Tibial nerve (tissue), 4 donors: ENCODE measurements at regions not wholly inside any gene's neighbourhood (a gene's known extent, or its start where the extent isn't known, plus 50 kb on each side); places are given as distances from the start of the nearest gene placed in this dataset.

ENCODE experiments used
- DNase-seq, 2 donors: peaks; one replicate each; pipeline ENCODE4 v3.0.0-alpha.2; 2019; ENCODE audit warnings: low spot score in 2 of 2
- H3K27ac ChIP-seq, 4 donors: fragments of 200-600 bp; sonication (generic) in 3 of 4; one replicate each; pipeline ENCODE4 v1.5.1; 2017 to 2019; ENCODE audit warnings: mild to moderate bottlenecking in 1 of 4
- H3K27me3 ChIP-seq, 2 donors: fragments of 200-600 bp; sonication (generic) in 1 of 2; one replicate each; pipeline versions ENCODE4 v1.5.1 to v1.6.0; 2017 to 2019
- H3K36me3 ChIP-seq, 3 donors: fragments of 200-600 bp; sonication (generic); one replicate each; pipeline ENCODE4 v1.5.1; 2018 to 2019
- H3K4me1 ChIP-seq, 4 donors: fragments of 200-600 bp; sonication (generic) in 3 of 4; one replicate each; pipeline ENCODE4 v1.5.1; 2017 to 2019
- H3K4me3 ChIP-seq, 4 donors: fragments of 200-600 bp; sonication (generic) in 3 of 4; one replicate each; pipeline ENCODE4 v1.5.1; 2017 to 2019; ENCODE audit warnings: mild to moderate bottlenecking in 1 of 4, moderate library complexity in 1 of 4
- H3K9me3 ChIP-seq, 4 donors: fragments of 200-600 bp; sonication (generic) in 3 of 4; one replicate each; pipeline ENCODE4 v1.5.1; 2017 to 2019
- EP300 ChIP-seq, 2 donors: sonication (generic); formaldehyde crosslinking; IDR thresholded peaks; one replicate each; pipeline ENCODE4 v1.6.1; 2017; ENCODE audit warnings: antibody characterized with exemption in 2 of 2, mild to moderate bottlenecking in 1 of 2
- POLR2A ChIP-seq, 2 donors: fragments of 450-650 bp; IDR thresholded peaks; one replicate each; pipeline ENCODE4 v1.6.1; 2017; ENCODE audit warnings: antibody characterized with exemption in 2 of 2, mild to moderate bottlenecking in 2 of 2, moderate library complexity in 2 of 2
- WGBS, 2 donors: methylation state at CpG; one replicate each; pipeline ENCODE4 v1.1.5; 2018; 5-methylcytosine and 5-hydroxymethylcytosine counted together
- TF ChIP-seq, protein P1 (sequence below), 5 experiments: fragments of 200-600 bp in 3 of 5; fragments of 450-650 bp in 2 of 5; sonication (generic) in 3 of 5; IDR thresholded peaks; one replicate each; pipeline ENCODE4 v1.5.1; 2016 to 2019; ENCODE audit warnings: antibody characterized with exemption in 5 of 5, mild to moderate bottlenecking in 3 of 5, moderate library complexity in 2 of 5

DNA sequence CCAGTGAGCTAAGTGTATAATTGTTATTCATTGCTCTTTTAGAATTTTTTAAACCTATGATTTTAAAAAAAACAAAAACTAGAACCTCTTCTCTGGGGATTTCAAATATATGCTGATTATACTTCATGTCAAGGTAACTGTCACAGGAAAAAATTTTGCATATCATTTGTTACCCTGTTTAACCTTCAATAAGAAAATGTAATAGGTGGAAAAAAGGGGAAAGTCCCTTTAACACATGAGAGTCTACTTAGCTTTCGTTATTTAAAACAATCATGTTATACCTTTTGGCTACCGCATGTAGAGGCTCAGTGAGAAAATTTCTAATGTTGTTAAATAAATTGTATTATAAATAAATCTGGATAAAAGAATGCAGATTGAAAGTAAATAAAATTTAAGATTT is 190.1 kb upstream of the AKR1E2 start:
- Histone ChIP-seq H3K9me3 (no peaks in the 10 kb centered on the region), H3K27ac (no peak overlapping the region), H3K36me3 (no peaks in the 10 kb centered on the region), H3K27me3 (no peaks in the 10 kb centered on the region), H3K4me1 (peaks cover 0 to 12% (median 0%) of the 10 kb centered on the region in 4 donors), H3K4me3 (no peak overlapping the region)
- no peak for TF ChIP-seq POLR2A (IDR thresholded peaks at IDR 0.05)
- TF ChIP-seq EP300 (IDR thresholded peaks at IDR 0.05), result no peak
- TF ChIP-seq, protein P1, sequence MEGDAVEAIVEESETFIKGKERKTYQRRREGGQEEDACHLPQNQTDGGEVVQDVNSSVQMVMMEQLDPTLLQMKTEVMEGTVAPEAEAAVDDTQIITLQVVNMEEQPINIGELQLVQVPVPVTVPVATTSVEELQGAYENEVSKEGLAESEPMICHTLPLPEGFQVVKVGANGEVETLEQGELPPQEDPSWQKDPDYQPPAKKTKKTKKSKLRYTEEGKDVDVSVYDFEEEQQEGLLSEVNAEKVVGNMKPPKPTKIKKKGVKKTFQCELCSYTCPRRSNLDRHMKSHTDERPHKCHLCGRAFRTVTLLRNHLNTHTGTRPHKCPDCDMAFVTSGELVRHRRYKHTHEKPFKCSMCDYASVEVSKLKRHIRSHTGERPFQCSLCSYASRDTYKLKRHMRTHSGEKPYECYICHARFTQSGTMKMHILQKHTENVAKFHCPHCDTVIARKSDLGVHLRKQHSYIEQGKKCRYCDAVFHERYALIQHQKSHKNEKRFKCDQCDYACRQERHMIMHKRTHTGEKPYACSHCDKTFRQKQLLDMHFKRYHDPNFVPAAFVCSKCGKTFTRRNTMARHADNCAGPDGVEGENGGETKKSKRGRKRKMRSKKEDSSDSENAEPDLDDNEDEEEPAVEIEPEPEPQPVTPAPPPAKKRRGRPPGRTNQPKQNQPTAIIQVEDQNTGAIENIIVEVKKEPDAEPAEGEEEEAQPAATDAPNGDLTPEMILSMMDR (IDR thresholded peaks at IDR 0.05), result no peak
- DNase-seq, result no peak
- WGBS, 2 donors, result 91 to 97% methylated on average over 2 of the region's 2 CpGs

DNA sequence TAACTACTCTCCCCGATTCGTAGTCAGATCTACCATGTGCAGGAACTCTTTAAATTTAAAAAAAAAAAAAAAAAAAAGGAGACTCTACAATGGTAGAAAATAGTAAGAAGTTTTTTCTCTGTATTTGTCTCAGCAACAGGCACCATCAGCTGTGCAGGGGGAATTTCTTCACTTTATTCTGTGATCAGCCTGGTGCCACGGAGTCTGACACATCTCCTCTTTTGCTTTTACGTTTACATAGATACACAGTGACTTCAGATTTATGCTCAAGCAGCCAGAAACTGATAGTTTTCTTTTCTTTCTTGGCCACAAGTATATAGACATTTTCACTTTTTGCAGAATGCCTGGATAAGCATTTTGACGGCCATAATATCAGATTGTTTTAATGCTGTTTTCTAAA is 190.6 kb upstream of the AKR1E2 start:
- H3K27me3 ChIP-seq, result no peaks in the 10 kb centered on the region
- no peaks in the 10 kb centered on the region for H3K36me3 ChIP-seq
- no peak overlapping the region for H3K4me3 ChIP-seq
- no peak for DNase-seq
- no peak overlapping the region for H3K27ac ChIP-seq
- TF ChIP-seq EP300 (IDR thresholded peaks at IDR 0.05), result no peak
- no peak for TF ChIP-seq POLR2A (IDR thresholded peaks at IDR 0.05)
- TF ChIP-seq, protein P1 (IDR thresholded peaks at IDR 0.05), result no peak
- H3K4me1 ChIP-seq, result peaks cover 0 to 9% (median 0%) of the 10 kb centered on the region in 4 donors
- H3K9me3 ChIP-seq, result no peaks in the 10 kb centered on the region
- WGBS, 2 donors, result 76% methylated on average over 5 of the region's 5 CpGs

GRCh38 chr10:4633776-4634175 is 192.2 kb upstream of the AKR1E2 start:
- DNase-seq, result no peak
- H3K4me3 ChIP-seq, result no peak overlapping the region
- H3K9me3 ChIP-seq, result no peaks in the 10 kb centered on the region
- H3K27me3 ChIP-seq, result no peaks in the 10 kb centered on the region
- H3K27ac ChIP-seq, result no peak overlapping the region
- WGBS, 2 donors, result 58 to 68% methylated on average over 8 of the region's 8 CpGs
- TF ChIP-seq, protein P1 (IDR thresholded peaks at IDR 0.05), result no peak
- TF ChIP-seq POLR2A (IDR thresholded peaks at IDR 0.05), result no peak
- no peak for TF ChIP-seq EP300 (IDR thresholded peaks at IDR 0.05)
- H3K4me1 ChIP-seq, result no peaks in the 10 kb centered on the region
- H3K36me3 ChIP-seq, result no peaks in the 10 kb centered on the region

- H3K27me3 ChIP-seq, result no peaks in the 10 kb centered on the region
- H3K36me3 ChIP-seq, result no peaks in the 10 kb centered on the region
- H3K4me3 ChIP-seq, result no peak overlapping the region
- H3K4me1 ChIP-seq, result no peaks in the 10 kb centered on the region
- H3K27ac ChIP-seq, result no peak overlapping the region
- no peak for DNase-seq
- 56 to 70% methylated on average over 8 of the region's 8 CpGs for WGBS, 2 donors
- TF ChIP-seq POLR2A (IDR thresholded peaks at IDR 0.05), result no peak
- TF ChIP-seq EP300 (IDR thresholded peaks at IDR 0.05), result no peak
- TF ChIP-seq, protein P1 (IDR thresholded peaks at IDR 0.05), result no peak
- H3K9me3 ChIP-seq, result peaks cover 0 to 1% (median 0%) of the 10 kb centered on the region in 4 donors
Observed at GRCh38 chr10:4633186-4633585, 192.8 kb upstream of the AKR1E2 start.

GRCh38 chr10:4632757-4633156 is 193.2 kb upstream of the AKR1E2 start:
- H3K27ac ChIP-seq, result no peak overlapping the region
- H3K27me3 ChIP-seq, result no peaks in the 10 kb centered on the region
- peaks cover 0 to 6% (median 0%) of the 10 kb centered on the region in 4 donors for H3K9me3 ChIP-seq
- no peak overlapping the region for H3K4me3 ChIP-seq
- 62 to 65% methylated on average over 5 of the region's 5 CpGs for WGBS, 2 donors
- no peak for DNase-seq
- no peaks in the 10 kb centered on the region for H3K36me3 ChIP-seq
- H3K4me1 ChIP-seq, result no peaks in the 10 kb centered on the region
- TF ChIP-seq, protein P1 (IDR thresholded peaks at IDR 0.05), result no peak
